ENCODE measurements at regions not wholly inside any gene's neighbourhood (a gene's known extent, or its start where the extent isn't known, plus 50 kb on each side); places are given as distances from the start of the nearest gene placed in this dataset.
A peak's percentile ranks its signal among the peaks of the same experiment; 100 is the strongest.

- H3K9me3 ChIP-seq (ENCODE audit: control insufficient read depth, insufficient read depth, low read length), result no peaks in the 10 kb centered on the region
- H3K14ac ChIP-seq (replicated peaks; ENCODE audit: low read depth, low read length), result no peak overlapping the region
- WGBS, 2 experiments (ENCODE audit: extremely low coverage in 2 of 2, insufficient read length in 1 of 2), result no CpG with 5 or more reads among the region's 1 CpG
- H3K36me3 ChIP-seq (ENCODE audit: control insufficient read depth, insufficient read depth, low read length), result no peaks in the 10 kb centered on the region
- no peaks in the 10 kb centered on the region for H3K27me3 ChIP-seq (ENCODE audit: control insufficient read depth, insufficient read depth, low read length)
- DNase-seq, result no peak
- no peak overlapping the region for H4K5ac ChIP-seq (ENCODE audit: low read depth, low read length)
- peak; percentile 88 for TF ChIP-seq MAFK (IDR thresholded peaks at IDR 0.05; ENCODE audit: low read depth, low read length)
- TF ChIP-seq RFX5 (IDR thresholded peaks at IDR 0.05; ENCODE audit: low read depth, low read length), result no peak
- no peak overlapping the region for H4K8ac ChIP-seq (ENCODE audit: low read depth in 2 of 2, low read length in 2 of 2)
- H3K4me2 ChIP-seq (ENCODE audit: low read depth, low read length), result no peak overlapping the region
- H3K18ac ChIP-seq (ENCODE audit: low read depth, low read length), result no peak overlapping the region
- no peaks in the 10 kb centered on the region for H4K20me1 ChIP-seq (ENCODE audit: insufficient read depth, low read length)
- H3K27ac ChIP-seq (ENCODE audit: insufficient read depth, low read length), result no peak overlapping the region
- H2BK20ac ChIP-seq (ENCODE audit: low read depth, low read length), result no peak overlapping the region
- no peak overlapping the region for H2BK120ac ChIP-seq (ENCODE audit: low read depth, low read length)
- no peak overlapping the region for H2BK5ac ChIP-seq (ENCODE audit: low read depth, low read length, poor library complexity, severe bottlenecking)
- H3K9ac ChIP-seq (ENCODE audit: low read depth, low read length), result no peak overlapping the region
- no peak overlapping the region for H3K4me3 ChIP-seq (ENCODE audit: insufficient read depth, low read depth, low read length)
- in situ Hi-C loops (cut with MboI; ENCODE audit: low sequenced_read_pairs), result no loop called here
- no peak overlapping the region for H4K91ac ChIP-seq (ENCODE audit: insufficient read depth, low read depth, low read length)
- ATAC-seq (ENCODE audit: low read depth), result no peak
- H3K23ac ChIP-seq (ENCODE audit: low read depth, low read length), result no peak overlapping the region
- ChIA-PET CTCF (no interaction called here), POLR2A (ENCODE audit: unreplicated experiment) (no interaction called here)
- no peak overlapping the region for H3K56ac ChIP-seq (ENCODE audit: extremely low read depth, insufficient read depth, low read length)
- intact Hi-C loops (cut with micrococcal nuclease), result no loop called here
- no TSS peak for BruUV-seq (replicated peaks)
- dilution Hi-C loops (cut with HindIII; ENCODE audit: low sequenced_read_pairs, unreplicated experiment), result no loop called here
- no peak overlapping the region for H2AK9ac ChIP-seq (replicated peaks; ENCODE audit: low read depth, low read length, poor library complexity)
- H2BK15ac ChIP-seq (ENCODE audit: low read depth, low read length), result no peak overlapping the region
- no peaks in the 10 kb centered on the region for H3K4me1 ChIP-seq (ENCODE audit: control insufficient read depth, insufficient read depth, low read length)
- H3K4ac ChIP-seq (ENCODE audit: low read depth, low read length), result no peak overlapping the region
- H2AK5ac ChIP-seq (ENCODE audit: low read depth, low read length), result no peak overlapping the region
- H2AFZ ChIP-seq (replicated peaks; ENCODE audit: low read length, poor library complexity), result no peak overlapping the region
- H3K9me1 ChIP-seq (ENCODE audit: insufficient read depth, low read length), result no peaks in the 10 kb centered on the region
- no peaks in the 10 kb centered on the region for H3K79me1 ChIP-seq (ENCODE audit: low read depth in 1 of 2, low read length in 2 of 2)
Observed at GRCh38 chr13:22412452-22412851, 741.6 kb downstream of the FGF9 start.
